T-cell (primary cell): ENCODE measurements at regions not wholly inside any gene's neighbourhood (a gene's known extent, or its start where the extent isn't known, plus 50 kb on each side); places are given as distances from the start of the nearest gene placed in this dataset.

Experiments used
- ATAC-seq, 4 experiments: fragments of 200-7000 bp in 3 of 4; fragments of 150-1000 bp in 1 of 4; cut with Tn5 transposase; replicated peaks in 1 of 4; 1 replicate in 3 of 4; 2 replicates in 1 of 4; pipeline ENCODE4 v1.10.0; 2021; ENCODE audit warnings: moderate library complexity in 3 of 4, mild to moderate bottlenecking in 2 of 4, moderate number of reproducible peaks in 1 of 4
- CTCF ChIA-PET, 2 donors: fragments of 300-600 bp; sonication (Branson Sonifier 250); formaldehyde crosslinking; loops; one replicate each; lab custom pipeline; 2022; ENCODE audit warnings: antibody characterized with exemption in 2 of 2; lab: Charles Lee
- POLR2A ChIA-PET, 2 donors: fragments of 300-600 bp; sonication (Branson Sonifier 250); formaldehyde crosslinking; loops; one replicate each; lab custom pipeline; 2022; ENCODE audit warnings: antibody characterized with exemption in 2 of 2; lab: Charles Lee
- DNase-seq, 35 experiments: peaks; one replicate each; pipeline versions ENCODE4 v3.0.0 to v3.0.0-alpha.2; 2013 to 2023
- H3K27ac ChIP-seq: one replicate; pipeline ENCODE4 v1.5.1; 2013; ENCODE audit warnings: low read length
- H3K27me3 ChIP-seq, 2 experiments: replicated peaks in 1 of 2; 1 replicate in 1 of 2; 2 replicates in 1 of 2; pipeline versions ENCODE4 v1.6.1 to v1.7.0; 2013; ENCODE audit warnings: low read length in 1 of 2, mixed read lengths in 1 of 2; ENCODE audit not compliant: control insufficient read depth in 2 of 2, insufficient read depth in 2 of 2; ENCODE audit errors: extremely low read depth in 1 of 2
- H3K36me3 ChIP-seq, 2 donors: 1 replicate in 1 of 2; 2 replicates in 1 of 2; pipeline versions ENCODE4 v1.6.1 to v1.7.0; 2013; ENCODE audit warnings: low read length in 1 of 2; ENCODE audit not compliant: control insufficient read depth in 2 of 2, insufficient read depth in 1 of 2; ENCODE audit errors: extremely low read depth in 1 of 2
- H3K4me1 ChIP-seq, 2 experiments: 1 replicate in 1 of 2; 2 replicates in 1 of 2; pipeline versions ENCODE4 v1.6.1 to v1.7.0; 2013; ENCODE audit warnings: low read length in 2 of 2, mixed read lengths in 1 of 2; ENCODE audit not compliant: insufficient read depth in 2 of 2, control insufficient read depth in 1 of 2; ENCODE audit errors: extremely low read depth in 1 of 2
- H3K4me3 ChIP-seq, 2 donors: 1 replicate in 1 of 2; 2 replicates in 1 of 2; pipeline versions ENCODE4 v1.5.1 to v1.7.0; 2013; ENCODE audit warnings: mild to moderate bottlenecking in 2 of 2, low read length in 1 of 2, moderate library complexity in 1 of 2; ENCODE audit not compliant: control insufficient read depth in 1 of 2; ENCODE audit errors: extremely low read depth in 1 of 2
- H3K9me3 ChIP-seq: 2 replicates; pipeline ENCODE4 v1.7.0; 2013
- H3K27ac Mint-ChIP-seq, 2 donors: one replicate each; pipeline ENCODE4 v1.8.0; 2020 to 2021; ENCODE audit warnings: mild to moderate bottlenecking in 2 of 2, mixed read lengths in 2 of 2
- H3K27me3 Mint-ChIP-seq, 2 donors: one replicate each; pipeline ENCODE4 v1.8.0; 2021 to 2022; ENCODE audit warnings: mixed read lengths in 2 of 2
- H3K36me3 Mint-ChIP-seq: one replicate; pipeline ENCODE4 v1.8.0; 2021; ENCODE audit warnings: mixed read lengths
- H3K4me1 Mint-ChIP-seq, 3 donors: one replicate each; pipeline ENCODE4 v1.8.0; 2020 to 2022; ENCODE audit warnings: mixed read lengths in 3 of 3, mild to moderate bottlenecking in 1 of 3
- H3K4me3 Mint-ChIP-seq, 3 donors: one replicate each; pipeline ENCODE4 v1.8.0; 2020 to 2022; ENCODE audit warnings: mild to moderate bottlenecking in 3 of 3, mixed read lengths in 3 of 3, moderate library complexity in 3 of 3
- H3K9me3 Mint-ChIP-seq, 3 donors: one replicate each; pipeline ENCODE4 v1.8.0; 2020 to 2022; ENCODE audit warnings: mixed read lengths in 3 of 3
- WGBS: methylation state at CpG from one replicate; pipeline ENCODE4 v1.1.5; 2013; ENCODE audit warnings: missing lambda C conversion rate; ENCODE audit not compliant: insufficient coverage; 5-methylcytosine and 5-hydroxymethylcytosine counted together

GRCh38 chr4:123835831-123836590, 439.4 kb downstream of the SPRY1 start:
- Histone ChIP-seq H3K36me3 (no peaks in the 10 kb centered on the region), H3K27ac (no peak overlapping the region), H3K4me1 (no peaks in the 10 kb centered on the region), H3K9me3 (no peaks in the 10 kb centered on the region), H3K4me3 (no peak overlapping the region), H3K27me3 (no peaks in the 10 kb centered on the region)
- ChIA-PET CTCF (no interaction called here), POLR2A (interaction anchor here in 1 of 2 donors (0.5 kb wide), 1 partner anchor 174 kb away, joined by 5 read pairs; no protein-coding TSS in a partner anchor)
- Mint-ChIP-seq H3K9me3 (no peaks in the 10 kb centered on the region), H3K4me1 (no peaks in the 10 kb centered on the region), H3K4me3 (no peak overlapping the region), H3K27ac (no peak overlapping the region), H3K36me3 (no peaks in the 10 kb centered on the region), H3K27me3 (no peaks in the 10 kb centered on the region)
- no peak for DNase-seq
- WGBS: no CpG with 5 or more reads among the region's 4 CpGs
- no peak for ATAC-seq

GRCh38 chr4:123836851-123837595, 440.4 kb downstream of the SPRY1 start:
- H3K4me1 ChIP-seq: no peaks in the 10 kb centered on the region
- no peak overlapping the region for H3K4me3 ChIP-seq
- no peaks in the 10 kb centered on the region for H3K9me3 Mint-ChIP-seq
- no peaks in the 10 kb centered on the region for H3K27me3 Mint-ChIP-seq
- no peaks in the 10 kb centered on the region for H3K36me3 Mint-ChIP-seq
- H3K36me3 ChIP-seq: no peaks in the 10 kb centered on the region
- no peak overlapping the region for H3K27ac ChIP-seq
- H3K27me3 ChIP-seq: no peaks in the 10 kb centered on the region
- no peaks in the 10 kb centered on the region for H3K4me1 Mint-ChIP-seq
- no peaks in the 10 kb centered on the region for H3K9me3 ChIP-seq
- WGBS: 42% methylated on average over 2 of the region's 4 CpGs
- POLR2A ChIA-PET: no interaction called here
- DNase-seq (no peak), ATAC-seq (no peak)
- H3K4me3 Mint-ChIP-seq: no peak overlapping the region
- CTCF ChIA-PET: interaction anchor here in 1 of 2 donors (0.6 kb wide), 1 partner anchor 13 kb away, joined by 3 read pairs; no protein-coding TSS in a partner anchor
- H3K27ac Mint-ChIP-seq: no peak overlapping the region

DNA sequence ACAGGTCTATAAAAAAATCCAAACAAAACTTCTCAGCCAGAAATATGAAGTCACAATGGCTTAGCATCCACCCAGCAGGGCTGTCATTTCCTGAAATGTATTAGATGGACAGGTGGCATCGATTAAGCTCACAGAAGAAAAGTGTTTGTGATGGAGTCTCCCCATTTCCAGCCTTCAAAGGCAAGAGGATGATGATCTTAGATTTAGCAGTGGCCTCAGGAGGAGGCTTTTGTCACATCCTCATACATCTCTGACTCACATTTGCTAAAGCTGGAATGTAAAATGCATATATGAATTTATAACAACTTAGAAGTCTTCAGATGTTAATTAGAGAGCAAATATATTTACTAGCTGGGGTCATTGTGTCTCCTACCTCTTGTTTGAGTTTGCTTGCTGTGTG, 441.9 kb downstream of the SPRY1 start:
- Histone ChIP-seq H3K27ac (no peak overlapping the region), H3K4me3 (no peak overlapping the region), H3K27me3 (no peaks in the 10 kb centered on the region), H3K4me1 (no peaks in the 10 kb centered on the region), H3K9me3 (no peaks in the 10 kb centered on the region), H3K36me3 (no peaks in the 10 kb centered on the region)
- no peak overlapping the region for H3K4me3 Mint-ChIP-seq
- H3K27me3 Mint-ChIP-seq: no peaks in the 10 kb centered on the region
- ChIA-PET CTCF (no interaction called here), POLR2A (no interaction called here)
- H3K9me3 Mint-ChIP-seq: no peaks in the 10 kb centered on the region
- ATAC-seq (no peak), DNase-seq (no peak)
- no peaks in the 10 kb centered on the region for H3K36me3 Mint-ChIP-seq
- no peaks in the 10 kb centered on the region for H3K4me1 Mint-ChIP-seq
- H3K27ac Mint-ChIP-seq: no peak overlapping the region
- WGBS: 20% methylated on average over 1 of the region's 1 CpG

- ATAC-seq: no peak
- no peak for DNase-seq
- H3K27me3 ChIP-seq: no peaks in the 10 kb centered on the region
- no peaks in the 10 kb centered on the region for H3K36me3 ChIP-seq
- H3K36me3 Mint-ChIP-seq: no peaks in the 10 kb centered on the region
- no peak overlapping the region for H3K27ac Mint-ChIP-seq
- ChIA-PET POLR2A (no interaction called here), CTCF (no interaction called here)
- H3K27me3 Mint-ChIP-seq: no peaks in the 10 kb centered on the region
- no peaks in the 10 kb centered on the region for H3K9me3 Mint-ChIP-seq
- H3K4me3 ChIP-seq: no peak overlapping the region
- no peaks in the 10 kb centered on the region for H3K4me1 Mint-ChIP-seq
- H3K27ac ChIP-seq: no peak overlapping the region
- no peaks in the 10 kb centered on the region for H3K4me1 ChIP-seq
- H3K4me3 Mint-ChIP-seq: no peak overlapping the region
- H3K9me3 ChIP-seq: no peaks in the 10 kb centered on the region
Measured at GRCh38 chr4:123840197-123840596, 443.6 kb downstream of the SPRY1 start.

GRCh38 chr4:123841447-123842121, 445.0 kb downstream of the SPRY1 start:
- H3K27me3 ChIP-seq: no peaks in the 10 kb centered on the region
- Mint-ChIP-seq H3K9me3 (no peaks in the 10 kb centered on the region), H3K4me1 (no peaks in the 10 kb centered on the region), H3K36me3 (no peaks in the 10 kb centered on the region), H3K4me3 (no peak overlapping the region), H3K27me3 (no peaks in the 10 kb centered on the region), H3K27ac (no peak overlapping the region)
- no peaks in the 10 kb centered on the region for H3K4me1 ChIP-seq
- H3K27ac ChIP-seq: no peak overlapping the region
- no peaks in the 10 kb centered on the region for H3K9me3 ChIP-seq
- DNase-seq (no peak), ATAC-seq (no peak)
- POLR2A ChIA-PET: no interaction called here
- WGBS: 61% methylated on average over 2 of the region's 6 CpGs
- H3K4me3 ChIP-seq: no peak overlapping the region
- CTCF ChIA-PET: no interaction called here
- no peaks in the 10 kb centered on the region for H3K36me3 ChIP-seq

- no peaks in the 10 kb centered on the region for H3K4me1 ChIP-seq
- H3K9me3 ChIP-seq: no peaks in the 10 kb centered on the region
- no peak overlapping the region for H3K27ac ChIP-seq
- no peaks in the 10 kb centered on the region for H3K27me3 ChIP-seq
- Mint-ChIP-seq H3K36me3 (no peaks in the 10 kb centered on the region), H3K27me3 (no peaks in the 10 kb centered on the region), H3K4me3 (no peak overlapping the region), H3K4me1 (no peaks in the 10 kb centered on the region), H3K9me3 (no peaks in the 10 kb centered on the region), H3K27ac (no peak overlapping the region)
- WGBS: no CpG with 5 or more reads among the region's 1 CpG
- CTCF ChIA-PET: no interaction called here
- POLR2A ChIA-PET: no interaction called here
- no peaks in the 10 kb centered on the region for H3K36me3 ChIP-seq
- DNase-seq: no peak
- no peak overlapping the region for H3K4me3 ChIP-seq
- ATAC-seq: no peak
Measured at GRCh38 chr4:123843137-123843536, 446.5 kb downstream of the SPRY1 start.
